ENCODE measurements at regions not wholly inside any gene's neighbourhood (a gene's known extent, or its start where the extent isn't known, plus 50 kb on each side); places are given as distances from the start of the nearest gene placed in this dataset.

DNA sequence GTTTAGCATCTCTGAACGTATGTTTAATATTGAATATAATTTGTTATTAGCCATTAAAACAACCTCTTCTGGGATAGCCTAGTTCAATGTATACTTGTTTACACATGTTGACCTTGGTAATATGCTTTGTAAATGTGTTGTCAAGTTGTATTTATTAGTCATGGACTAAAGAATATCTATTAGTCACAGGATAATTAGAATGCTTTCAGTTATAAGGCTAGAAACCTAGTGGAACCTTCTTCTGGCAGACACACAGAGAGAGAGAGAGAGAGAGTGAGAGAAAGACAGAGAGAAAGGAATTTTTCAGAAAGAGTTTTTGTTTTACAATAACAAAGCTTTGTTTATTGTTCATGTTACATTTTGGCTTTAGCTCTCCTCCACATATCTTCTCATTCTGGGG lies 181.1 kb upstream of the APP start:
- TF ChIP-seq ZBTB48 (tag by site-specific recombination; IDR thresholded peaks at IDR 0.05) (no peak), ZNF140 (tag by site-specific recombination; IDR thresholded peaks at IDR 0.05) (no peak), ZNF561 (tag by site-specific recombination; IDR thresholded peaks at IDR 0.05; ENCODE audit: borderline replicate concordance) (no peak), GLIS1 (tag by site-specific recombination; IDR thresholded peaks at IDR 0.05) (no peak)
